GM21576 (cell line): ENCODE measurements at regions not wholly inside any gene's neighbourhood (a gene's known extent, or its start where the extent isn't known, plus 50 kb on each side); places are given as distances from the start of the nearest gene placed in this dataset.

Experiments
- ATAC-seq: cut with Tn5 transposase; IDR thresholded peaks from one replicate; pipeline ENCODE4 v1.9.1; 2021; ENCODE audit warnings: mild to moderate bottlenecking, moderate library complexity; ENCODE audit not compliant: unreplicated experiment

GRCh38 chr6:132003516-132004178, 52.5 kb upstream of the CCN2 start:
- ATAC-seq: no peak
